Uterus (tissue), 3 donors: ENCODE measurements at regions not wholly inside any gene's neighbourhood (a gene's known extent, or its start where the extent isn't known, plus 50 kb on each side); places are given as distances from the start of the nearest gene placed in this dataset.

Source experiments
- DNase-seq, 2 donors: peaks; one replicate each; pipeline ENCODE4 v3.0.0-alpha.2; 2019 to 2020
- H3K27ac ChIP-seq, 2 donors: fragments of 200-600 bp; sonication (generic); 1 replicate in 1 of 2; 2 replicates in 1 of 2; pipeline ENCODE4 v1.5.1; 2016 to 2018
- H3K27me3 ChIP-seq, 2 donors: fragments of 200-600 bp; sonication (generic); one replicate each; pipeline ENCODE4 v1.5.1; 2018 to 2019; ENCODE audit warnings: control low read depth in 1 of 2
- H3K36me3 ChIP-seq, 2 donors: fragments of 200-600 bp; sonication (generic); one replicate each; pipeline ENCODE4 v1.5.1; 2019; ENCODE audit warnings: control low read depth in 1 of 2
- H3K4me1 ChIP-seq, 2 donors: fragments of 200-600 bp; sonication (generic); one replicate each; pipeline ENCODE4 v1.5.1; 2018 to 2019; ENCODE audit warnings: control low read depth in 1 of 2
- H3K4me3 ChIP-seq, 2 donors: fragments of 200-600 bp; sonication (generic); 1 replicate in 1 of 2; 2 replicates in 1 of 2; pipeline ENCODE4 v1.5.1; 2018 to 2019; ENCODE audit warnings: mild to moderate bottlenecking in 1 of 2
- H3K9me3 ChIP-seq, 2 donors: fragments of 200-600 bp; sonication (generic); one replicate each; pipeline ENCODE4 v1.5.1; 2019; ENCODE audit warnings: control low read depth in 1 of 2
- POLR2A ChIP-seq, 2 donors: fragments of 450-650 bp; IDR thresholded peaks; one replicate each; pipeline ENCODE4 v1.6.1; 2016; ENCODE audit warnings: antibody characterized with exemption in 2 of 2, mild to moderate bottlenecking in 1 of 2, moderate library complexity in 1 of 2
- intact Hi-C: fragments of 100-400 bp; cut with DNase I; formaldehyde crosslinking; loops from one replicate; pipeline ENCODE4 v1.15.1; 2023; ENCODE audit warnings: low total_unique reads
- TF ChIP-seq, protein P1 (sequence below), 4 experiments: fragments of 200-600 bp in 2 of 4; fragments of 450-650 bp in 2 of 4; sonication (generic) in 2 of 4; IDR thresholded peaks; one replicate each; pipeline ENCODE4 v1.5.1; 2016 to 2019; ENCODE audit warnings: antibody characterized with exemption in 4 of 4, mild to moderate bottlenecking in 2 of 4, moderate library complexity in 1 of 4
- donor health status: DM: yes; HTN: yes; CAD: no.

DNA sequence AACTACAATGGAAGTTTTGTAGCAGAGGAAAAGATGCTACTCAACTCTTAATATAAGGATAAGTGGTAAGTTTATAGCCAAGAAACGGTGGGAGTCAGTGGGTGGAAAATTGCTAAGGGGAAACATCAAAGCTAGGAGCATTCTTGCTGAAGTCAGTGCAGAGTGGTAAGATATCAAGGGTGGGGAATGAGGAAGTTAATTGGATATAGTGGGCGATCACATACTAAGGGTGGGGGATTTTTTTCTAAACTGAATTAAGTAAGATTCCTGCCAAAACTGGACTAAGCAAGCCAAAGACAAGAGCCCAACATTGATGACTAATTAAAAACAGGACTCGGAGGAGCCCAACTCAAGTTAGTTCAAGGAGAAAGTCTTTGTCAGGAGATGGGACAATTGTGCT is 525.4 kb downstream of the CCDC85A start:
- no peaks in the 10 kb centered on the region for H3K36me3 ChIP-seq
- TF ChIP-seq, protein P1, sequence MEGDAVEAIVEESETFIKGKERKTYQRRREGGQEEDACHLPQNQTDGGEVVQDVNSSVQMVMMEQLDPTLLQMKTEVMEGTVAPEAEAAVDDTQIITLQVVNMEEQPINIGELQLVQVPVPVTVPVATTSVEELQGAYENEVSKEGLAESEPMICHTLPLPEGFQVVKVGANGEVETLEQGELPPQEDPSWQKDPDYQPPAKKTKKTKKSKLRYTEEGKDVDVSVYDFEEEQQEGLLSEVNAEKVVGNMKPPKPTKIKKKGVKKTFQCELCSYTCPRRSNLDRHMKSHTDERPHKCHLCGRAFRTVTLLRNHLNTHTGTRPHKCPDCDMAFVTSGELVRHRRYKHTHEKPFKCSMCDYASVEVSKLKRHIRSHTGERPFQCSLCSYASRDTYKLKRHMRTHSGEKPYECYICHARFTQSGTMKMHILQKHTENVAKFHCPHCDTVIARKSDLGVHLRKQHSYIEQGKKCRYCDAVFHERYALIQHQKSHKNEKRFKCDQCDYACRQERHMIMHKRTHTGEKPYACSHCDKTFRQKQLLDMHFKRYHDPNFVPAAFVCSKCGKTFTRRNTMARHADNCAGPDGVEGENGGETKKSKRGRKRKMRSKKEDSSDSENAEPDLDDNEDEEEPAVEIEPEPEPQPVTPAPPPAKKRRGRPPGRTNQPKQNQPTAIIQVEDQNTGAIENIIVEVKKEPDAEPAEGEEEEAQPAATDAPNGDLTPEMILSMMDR (IDR thresholded peaks at IDR 0.05), result no peak
- TF ChIP-seq POLR2A (IDR thresholded peaks at IDR 0.05), result no peak
- DNase-seq, result no peak
- no peak overlapping the region for H3K27ac ChIP-seq
- H3K4me1 ChIP-seq, result no peaks in the 10 kb centered on the region
- H3K9me3 ChIP-seq, result no peaks in the 10 kb centered on the region
- no peak overlapping the region for H3K4me3 ChIP-seq
- no peaks in the 10 kb centered on the region for H3K27me3 ChIP-seq
- intact Hi-C loops, result no loop called here

DNA sequence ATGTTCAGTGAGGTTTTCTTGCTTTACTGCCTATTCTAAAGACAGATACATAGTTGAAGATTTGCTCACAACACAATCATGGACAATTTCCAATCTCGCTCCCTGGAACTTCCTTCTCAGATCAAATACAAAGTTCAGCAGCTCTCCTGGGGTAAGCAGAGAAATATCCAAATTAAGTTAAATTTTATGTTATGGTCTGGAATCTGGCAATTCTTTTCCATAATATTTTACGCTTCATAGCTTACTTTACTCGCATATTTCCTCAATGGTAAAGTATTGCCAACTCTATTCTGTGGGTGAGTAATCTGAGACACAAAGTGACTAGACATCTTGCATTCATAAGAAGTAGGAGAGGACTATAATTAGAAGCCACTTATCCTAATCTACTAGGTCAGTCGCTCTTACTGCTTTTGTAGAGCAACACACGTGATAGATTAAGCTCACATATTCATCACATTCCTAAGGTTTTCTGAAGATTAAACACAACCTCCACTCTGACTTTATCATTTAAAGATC is 529.4 kb downstream of the CCDC85A start:
- H3K27ac ChIP-seq, result no peak overlapping the region
- H3K36me3 ChIP-seq, result no peaks in the 10 kb centered on the region
- no peak for DNase-seq
- H3K27me3 ChIP-seq, result no peaks in the 10 kb centered on the region
- no peaks in the 10 kb centered on the region for H3K4me1 ChIP-seq
- no peaks in the 10 kb centered on the region for H3K9me3 ChIP-seq
- intact Hi-C loops, result no loop called here
- TF ChIP-seq, protein P1 (IDR thresholded peaks at IDR 0.05), result no peak
- no peak for TF ChIP-seq POLR2A (IDR thresholded peaks at IDR 0.05)
- H3K4me3 ChIP-seq, result no peak overlapping the region

DNA sequence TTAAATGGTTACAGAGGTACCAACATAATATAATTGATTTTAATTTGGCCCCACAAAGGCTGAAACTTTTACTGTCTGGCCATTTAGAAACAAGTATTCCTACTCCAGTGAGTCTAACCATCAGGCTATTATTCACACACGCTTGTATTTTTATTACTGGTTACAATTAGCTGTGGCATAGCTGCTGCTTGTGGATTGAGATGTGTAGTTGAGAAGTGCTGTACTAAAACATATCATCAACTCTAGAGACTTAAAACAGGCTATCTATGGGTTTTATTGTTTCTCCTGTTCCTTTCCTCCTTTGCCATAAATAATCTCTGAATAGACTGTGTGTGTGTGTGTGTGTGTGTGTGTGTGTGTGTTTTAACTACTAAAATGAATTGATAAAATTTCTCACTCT is 530.2 kb downstream of the CCDC85A start:
- no peaks in the 10 kb centered on the region for H3K4me1 ChIP-seq
- DNase-seq, result no peak
- H3K27ac ChIP-seq, result no peak overlapping the region
- H3K4me3 ChIP-seq, result no peak overlapping the region
- intact Hi-C loops, result no loop called here
- H3K27me3 ChIP-seq, result no peaks in the 10 kb centered on the region
- no peaks in the 10 kb centered on the region for H3K36me3 ChIP-seq
- TF ChIP-seq, protein P1 (IDR thresholded peaks at IDR 0.05), result no peak
- no peak for TF ChIP-seq POLR2A (IDR thresholded peaks at IDR 0.05)
- H3K9me3 ChIP-seq, result no peaks in the 10 kb centered on the region

DNA sequence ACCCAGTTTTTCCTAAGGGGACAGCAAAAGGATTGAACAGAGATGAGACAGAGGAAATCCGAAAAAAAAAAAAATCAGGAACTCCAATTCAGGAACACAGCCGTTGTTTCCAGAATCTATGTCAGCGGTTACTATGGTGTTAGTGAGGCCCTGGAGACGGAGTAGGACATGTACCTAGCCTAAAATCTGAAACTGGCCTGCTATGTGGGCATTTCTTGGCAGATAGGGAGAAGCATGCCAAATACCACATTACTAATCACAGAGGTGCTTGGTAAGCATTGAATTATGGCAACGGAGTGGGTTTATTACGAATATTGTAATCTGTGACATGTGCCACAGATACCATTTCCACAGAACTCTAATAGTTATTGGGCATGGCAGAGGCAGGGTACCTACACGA is 530.6 kb downstream of the CCDC85A start:
- TF ChIP-seq, protein P1 (IDR thresholded peaks at IDR 0.05), result no peak
- no peak for TF ChIP-seq POLR2A (IDR thresholded peaks at IDR 0.05)
- no peak overlapping the region for H3K4me3 ChIP-seq
- DNase-seq, result no peak
- intact Hi-C loops, result no loop called here
- H3K4me1 ChIP-seq, result no peaks in the 10 kb centered on the region
- no peak overlapping the region for H3K27ac ChIP-seq
- no peaks in the 10 kb centered on the region for H3K9me3 ChIP-seq
- H3K27me3 ChIP-seq, result no peaks in the 10 kb centered on the region
- no peaks in the 10 kb centered on the region for H3K36me3 ChIP-seq

DNA sequence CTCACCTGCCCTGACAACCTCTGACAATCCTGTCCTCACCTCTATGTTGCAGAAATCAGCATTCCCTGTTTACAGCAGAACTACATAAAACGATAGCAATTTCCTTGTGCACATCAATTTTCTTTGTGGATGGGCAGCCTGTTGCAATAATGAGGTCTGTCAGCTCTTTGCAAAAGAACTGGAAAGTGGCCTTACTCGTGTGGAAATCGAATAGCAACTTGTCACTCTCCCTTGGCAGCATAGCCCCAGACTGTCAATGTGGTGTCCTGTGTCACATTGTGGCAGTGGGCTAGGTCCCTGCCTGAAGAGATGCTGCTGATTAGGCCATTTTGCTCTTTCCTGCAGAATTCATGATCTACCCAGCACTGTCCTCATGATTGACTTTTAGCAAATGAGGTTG is 531.9 kb downstream of the CCDC85A start:
- no peaks in the 10 kb centered on the region for H3K4me1 ChIP-seq
- H3K4me3 ChIP-seq, result no peak overlapping the region
- no peak overlapping the region for H3K27ac ChIP-seq
- intact Hi-C loops, result no loop called here
- no peaks in the 10 kb centered on the region for H3K9me3 ChIP-seq
- DNase-seq, result no peak
- no peak for TF ChIP-seq POLR2A (IDR thresholded peaks at IDR 0.05)
- TF ChIP-seq, protein P1 (IDR thresholded peaks at IDR 0.05), result no peak
- no peaks in the 10 kb centered on the region for H3K36me3 ChIP-seq
- H3K27me3 ChIP-seq, result no peaks in the 10 kb centered on the region
